Cerebellar cortex (tissue), 1 donor: ENCODE measurements at regions not wholly inside any gene's neighbourhood (a gene's known extent, or its start where the extent isn't known, plus 50 kb on each side); places are given as distances from the start of the nearest gene placed in this dataset.

ENCODE experiments used
- DNase-seq: peaks from one replicate; pipeline ENCODE4 v3.0.0-alpha.2; 2015; ENCODE audit warnings: low spot score

GRCh38 chr9:105146677-105147076 lies 97.8 kb upstream of the SLC44A1 start:
- DNase-seq = no peak

GRCh38 chr9:105147110-105147871 lies 97.2 kb upstream of the SLC44A1 start:
- no peak for DNase-seq

DNA sequence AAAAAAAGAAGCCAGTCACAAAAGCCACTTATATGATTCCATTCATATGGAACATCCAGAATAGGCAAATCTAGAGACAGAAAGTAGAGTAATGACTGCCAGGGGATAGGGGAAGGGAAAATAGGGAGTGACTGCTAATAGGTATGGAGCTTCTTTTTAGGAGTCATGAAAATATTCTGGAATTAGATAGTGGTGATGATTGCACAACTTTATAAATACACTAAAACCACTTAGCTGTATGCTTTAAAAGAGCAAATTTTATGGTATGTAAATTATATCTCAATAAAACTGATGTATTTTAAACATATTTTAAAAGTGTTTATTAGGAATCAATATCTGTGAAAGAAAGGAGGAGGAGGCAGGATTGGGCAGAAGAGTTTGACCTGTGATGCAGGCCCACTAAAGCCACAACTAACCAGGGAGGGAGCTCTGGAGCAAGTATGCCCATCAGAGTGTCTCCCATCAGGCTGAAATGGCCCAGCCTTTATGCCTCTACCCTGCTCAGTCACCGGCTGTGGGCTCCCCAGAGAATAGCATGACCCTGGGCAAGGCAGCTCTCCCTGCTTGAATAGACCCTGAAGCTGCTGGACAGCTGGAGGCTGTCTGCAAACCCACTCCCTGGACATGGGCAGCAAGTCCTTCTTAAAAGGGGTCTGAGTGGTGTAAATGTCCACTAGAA lies 96.0 kb upstream of the SLC44A1 start:
- no peak for DNase-seq

GRCh38 chr9:105150991-105151685 lies 93.3 kb upstream of the SLC44A1 start:
- no peak for DNase-seq

GRCh38 chr9:105151686-105151995 lies 92.8 kb upstream of the SLC44A1 start:
- DNase-seq = no peak

DNA sequence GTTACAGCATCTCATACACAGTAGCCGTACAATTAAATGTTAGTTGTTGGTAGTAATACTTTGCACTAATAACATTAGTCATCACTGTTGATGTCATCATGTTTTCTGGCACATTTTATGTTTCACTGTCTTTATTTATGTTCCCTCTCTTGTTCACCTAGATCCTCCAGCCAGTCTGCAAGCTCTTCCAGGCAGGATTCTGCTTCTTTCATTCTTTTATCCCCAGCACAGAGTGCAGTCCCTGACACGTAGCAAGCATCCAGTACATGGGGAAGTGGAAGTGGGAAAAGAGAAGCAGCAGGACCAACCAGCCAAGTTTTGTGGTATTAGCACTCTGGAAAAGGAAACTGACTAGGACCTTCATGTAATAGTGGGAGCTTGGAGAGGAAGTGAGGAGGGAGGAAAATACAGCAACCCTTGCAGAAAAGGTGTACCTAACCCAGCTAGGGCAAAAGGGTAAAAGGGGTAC lies 89.7 kb upstream of the SLC44A1 start:
- no peak for DNase-seq

DNA sequence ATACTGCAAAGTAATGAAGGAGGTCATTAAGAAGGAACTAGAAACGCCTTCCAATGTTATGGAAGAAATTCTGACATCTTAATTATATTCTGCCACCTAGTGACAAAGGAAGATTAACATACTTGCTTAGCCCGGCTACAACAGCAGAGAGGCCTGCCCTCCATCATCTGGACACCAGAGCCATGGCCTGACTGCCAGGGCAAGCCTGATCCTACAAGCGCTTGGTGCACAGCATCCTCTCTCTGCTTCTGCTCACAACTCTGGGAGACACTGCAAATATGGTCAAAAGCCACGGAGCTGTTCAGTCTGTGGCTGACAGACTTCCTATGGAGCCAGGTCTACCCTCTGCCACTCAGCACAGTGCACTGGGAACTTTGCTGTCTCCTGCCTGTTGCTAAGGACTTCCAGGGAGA lies 87.3 kb upstream of the SLC44A1 start:
- DNase-seq = peak; percentile 73

DNA sequence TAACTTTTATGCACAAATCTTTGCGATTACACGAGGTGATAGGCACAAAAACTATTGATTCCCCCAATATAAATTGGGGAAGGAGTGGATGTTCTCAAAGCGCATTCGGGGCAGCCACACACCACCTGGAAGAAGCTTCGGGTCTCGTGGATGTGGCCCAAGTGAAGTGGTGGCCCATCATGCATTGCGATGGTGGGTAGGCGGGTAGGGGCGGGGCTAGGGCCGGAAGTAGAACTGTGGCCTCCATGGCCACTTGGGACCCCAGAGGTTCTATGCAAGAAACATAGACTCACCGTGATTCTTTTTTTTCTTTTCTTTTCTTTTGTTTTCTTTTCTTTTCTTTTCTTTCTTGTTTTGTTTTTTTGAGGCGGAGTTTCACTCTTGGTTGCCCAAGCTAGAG lies 86.4 kb upstream of the SLC44A1 start:
- no peak for DNase-seq

- no peak for DNase-seq
Measured at GRCh38 chr9:105158898-105159297, 85.6 kb upstream of the SLC44A1 start.

- DNase-seq = no peak
Measured at GRCh38 chr9:105168870-105169319, 75.6 kb upstream of the SLC44A1 start.

- no peak for DNase-seq
Measured at GRCh38 chr9:105171076-105171475, 73.4 kb upstream of the SLC44A1 start.

DNA sequence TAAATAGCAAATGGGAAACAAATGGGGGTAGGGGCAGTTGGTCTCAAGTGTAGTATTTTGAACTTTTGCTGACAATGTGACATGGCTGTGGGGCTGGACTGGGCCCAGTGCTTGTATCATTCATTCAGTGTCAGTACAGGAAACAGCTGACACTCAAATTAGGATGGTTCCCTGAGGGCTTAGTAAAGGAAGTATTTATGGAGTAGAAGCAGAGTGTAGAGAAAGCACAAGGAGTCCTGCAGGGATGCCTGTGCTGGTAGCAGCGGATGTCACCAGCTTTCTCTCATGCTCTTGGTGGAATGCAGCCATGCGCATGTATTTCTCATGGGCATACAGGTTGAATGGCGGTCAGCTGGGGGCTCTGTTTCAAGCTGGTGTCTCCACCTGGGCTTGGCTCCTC lies 72.9 kb upstream of the SLC44A1 start:
- no peak for DNase-seq

DNA sequence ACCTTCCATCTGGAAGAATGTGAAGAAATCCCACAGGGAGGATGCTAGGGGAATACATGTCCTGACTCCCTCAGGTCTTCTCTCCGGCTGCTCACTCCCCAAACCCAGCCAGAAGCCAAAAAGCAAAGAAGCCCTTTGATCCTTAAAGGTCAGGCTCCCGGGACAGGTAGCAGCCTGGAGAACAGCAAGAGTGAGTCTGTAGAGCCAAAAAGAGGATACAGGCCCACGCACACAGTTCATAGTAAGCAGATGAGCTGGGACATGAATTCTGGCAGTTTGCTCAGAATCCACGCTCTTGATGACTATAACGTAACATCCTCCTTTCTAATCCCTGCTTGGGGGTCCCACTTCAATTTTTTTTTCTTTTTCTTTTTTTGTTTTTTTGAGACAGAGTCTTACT lies 72.0 kb upstream of the SLC44A1 start:
- no peak for DNase-seq

DNA sequence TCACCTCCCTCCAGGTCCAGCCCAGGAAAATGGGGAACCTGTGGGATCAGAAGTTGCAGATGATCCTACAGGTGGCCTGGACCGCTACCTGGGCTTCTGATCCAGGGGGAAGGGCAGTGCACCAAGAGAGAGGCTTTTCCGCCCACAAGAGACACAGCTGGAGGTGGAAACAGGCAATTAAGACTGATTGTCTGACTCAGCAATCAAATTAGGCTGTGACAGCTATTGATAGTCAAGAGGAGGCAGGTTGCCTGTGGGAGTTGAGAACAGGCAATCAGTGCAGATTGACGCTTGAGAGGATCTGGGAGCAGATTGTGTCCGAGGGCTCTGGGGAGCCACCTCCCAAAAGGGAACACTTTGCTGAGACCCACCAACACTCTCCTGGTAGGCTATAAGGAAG lies 71.1 kb upstream of the SLC44A1 start:
- no peak for DNase-seq

DNA sequence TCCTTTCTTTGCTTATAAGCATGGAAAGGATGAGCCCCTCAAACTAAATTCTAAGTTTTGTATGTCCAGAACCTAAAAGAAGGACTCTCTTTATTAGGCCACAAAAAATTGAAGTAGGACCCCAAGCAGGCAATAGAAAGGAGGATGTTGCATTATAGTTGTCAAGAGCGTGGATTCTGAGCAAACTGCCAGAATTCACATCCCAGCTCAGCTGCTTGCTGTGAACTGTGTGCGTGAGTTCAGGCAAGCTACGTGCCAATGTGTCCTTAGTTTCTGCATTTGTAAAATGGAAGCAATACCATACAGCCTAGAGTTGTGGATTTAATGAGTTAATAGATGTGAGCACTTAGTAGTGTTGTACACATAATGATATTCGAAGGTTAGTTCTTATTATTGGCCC lies 70.6 kb upstream of the SLC44A1 start:
- DNase-seq = no peak

DNA sequence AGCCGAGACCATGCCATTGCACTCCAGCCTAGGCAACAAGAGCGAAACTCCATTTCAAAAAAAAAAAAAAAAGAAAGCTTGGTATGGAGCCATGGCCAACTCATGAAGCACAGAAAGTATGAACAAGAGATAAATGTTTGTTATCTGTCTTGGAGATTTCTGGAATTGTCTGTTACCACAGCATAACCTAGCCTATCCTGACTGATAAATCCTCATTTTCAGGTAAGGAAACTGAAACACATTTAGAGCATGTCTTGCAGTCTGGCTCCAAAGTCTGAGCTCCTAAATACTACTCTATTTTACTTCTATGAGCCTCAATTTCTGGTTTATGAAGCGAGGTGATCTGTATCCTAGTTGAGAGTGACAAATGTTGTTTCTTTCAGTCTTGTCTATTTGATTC lies 68.3 kb upstream of the SLC44A1 start:
- no peak for DNase-seq

GRCh38 chr9:105178076-105178475 lies 66.4 kb upstream of the SLC44A1 start:
- DNase-seq = no peak

DNA sequence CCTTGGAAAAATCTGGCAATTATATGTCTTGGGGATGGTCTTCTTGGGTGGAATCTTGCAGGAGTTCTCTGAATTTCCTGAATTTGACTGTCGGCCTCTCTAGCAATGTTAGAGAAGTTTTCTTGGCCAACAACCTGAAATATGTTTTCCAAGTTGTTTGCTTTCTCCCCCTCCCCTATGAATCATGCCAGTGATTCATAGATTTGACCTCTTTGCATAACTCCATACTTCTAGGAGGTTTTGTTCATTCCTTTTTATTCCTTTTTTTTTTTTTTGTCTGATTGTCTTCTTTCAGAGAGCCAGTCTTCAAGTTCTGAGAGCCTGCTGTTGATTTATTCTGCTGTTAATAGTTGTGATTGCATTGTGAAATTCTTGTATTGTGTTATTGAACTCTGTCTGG lies 56.7 kb upstream of the SLC44A1 start:
- DNase-seq = no peak

DNA sequence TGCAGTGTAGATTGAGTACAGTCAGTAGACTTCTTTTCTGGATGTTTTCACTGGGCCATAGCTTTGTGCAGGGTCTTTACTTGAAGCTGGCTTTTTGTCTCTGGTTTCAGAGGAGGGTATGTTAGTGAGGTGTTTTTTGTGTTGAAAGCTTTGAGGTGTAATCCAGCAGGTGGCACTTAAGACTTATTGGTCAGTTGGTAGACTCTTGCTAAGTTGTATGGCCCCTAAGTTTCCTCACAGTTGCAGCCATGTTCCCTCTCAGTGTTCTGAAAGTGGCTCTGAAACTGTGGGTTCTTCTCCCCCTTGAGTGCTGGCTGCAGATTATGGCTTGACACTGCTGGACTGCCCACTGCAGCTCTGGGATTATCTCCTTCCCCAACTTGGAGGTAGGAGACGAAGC lies 55.7 kb upstream of the SLC44A1 start:
- no peak for DNase-seq

DNA sequence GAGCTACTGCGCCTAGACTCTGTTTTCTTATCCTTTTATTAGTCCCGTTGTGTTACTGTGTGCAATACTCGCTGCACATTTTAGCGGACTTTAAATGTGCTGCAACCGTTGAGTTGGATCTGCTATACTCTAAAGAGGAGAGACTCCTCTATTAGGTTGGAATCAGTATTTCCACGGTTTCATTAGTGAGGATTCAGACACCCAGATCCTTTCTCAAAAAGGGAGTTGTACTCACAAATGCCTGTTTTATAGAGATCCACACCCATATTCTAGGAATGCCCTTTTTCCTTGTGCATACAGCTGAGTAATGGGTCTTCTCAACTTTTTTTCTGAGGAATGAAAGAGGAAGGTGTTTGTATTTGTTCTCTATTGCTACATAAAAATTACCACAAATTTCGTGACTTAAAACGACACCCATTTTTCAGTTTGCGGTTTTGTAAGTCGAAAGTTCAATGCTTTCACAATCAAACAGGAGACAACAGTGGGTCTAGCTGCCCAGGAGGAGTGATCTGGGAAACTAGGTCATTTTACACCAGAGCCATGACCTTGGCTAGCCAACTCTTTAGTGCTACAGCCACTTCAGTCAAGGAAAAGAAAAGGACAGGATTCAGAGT lies 52.8 kb upstream of the SLC44A1 start:
- no peak for DNase-seq

GRCh38 chr9:105193560-105193959 lies 50.9 kb upstream of the SLC44A1 start:
- DNase-seq = no peak

- DNase-seq = no peak
Measured at GRCh38 chr9:105194234-105194633, 50.2 kb upstream of the SLC44A1 start.
